PC-9 (cell line): ENCODE measurements at regions not wholly inside any gene's neighbourhood (a gene's known extent, or its start where the extent isn't known, plus 50 kb on each side); places are given as distances from the start of the nearest gene placed in this dataset.

Experiments
- CTCF ChIP-seq: fragments of 200-600 bp; sonication (generic); conservative IDR thresholded peaks from 2 replicates; pipeline ENCODE4 v1.6.1; 2017; ENCODE audit warnings: mixed run types, antibody characterized with exemption, mild to moderate bottlenecking, moderate library complexity
- EZH2 ChIP-seq: fragments of 200-600 bp; sonication (generic); IDR thresholded peaks from 2 replicates; pipeline ENCODE4 v1.8.0; 2017; ENCODE audit warnings: antibody characterized with exemption, low read depth

- TF ChIP-seq CTCF (no peak), EZH2 (no peak)
Observed at GRCh38 chr3:158896729-158897128, 94.9 kb downstream of the MFSD1 start.
